HUES48 (cell line): ENCODE measurements at regions not wholly inside any gene's neighbourhood (a gene's known extent, or its start where the extent isn't known, plus 50 kb on each side); places are given as distances from the start of the nearest gene placed in this dataset.

Experiments used
- H3K27ac ChIP-seq: one replicate; pipeline ENCODE4 v1.7.0; 2013; ENCODE audit warnings: low read depth, low read length, inconsistent platforms
- H3K27me3 ChIP-seq: 2 replicates; pipeline ENCODE4 v1.6.1; 2013; ENCODE audit warnings: mild to moderate bottlenecking, low read length; ENCODE audit not compliant: control insufficient read depth, insufficient read depth
- H3K36me3 ChIP-seq: 2 replicates; pipeline ENCODE4 v1.6.1; 2013; ENCODE audit warnings: low read length; ENCODE audit not compliant: control insufficient read depth, insufficient read depth
- H3K4me1 ChIP-seq: 2 replicates; pipeline ENCODE4 v1.6.1; 2013; ENCODE audit warnings: mild to moderate bottlenecking, low read length; ENCODE audit not compliant: control insufficient read depth, insufficient read depth
- H3K4me3 ChIP-seq: 2 replicates; pipeline ENCODE4 v1.5.1; 2013; ENCODE audit warnings: mild to moderate bottlenecking, low read depth, low read length
- H3K9ac ChIP-seq: 2 replicates; pipeline ENCODE4 v1.6.1; 2013; ENCODE audit warnings: mild to moderate bottlenecking, low read depth, low read length, moderate library complexity
- H3K9me3 ChIP-seq: 2 replicates; pipeline ENCODE4 v1.6.1; 2013; ENCODE audit warnings: low read length; ENCODE audit not compliant: control insufficient read depth, insufficient read depth

DNA sequence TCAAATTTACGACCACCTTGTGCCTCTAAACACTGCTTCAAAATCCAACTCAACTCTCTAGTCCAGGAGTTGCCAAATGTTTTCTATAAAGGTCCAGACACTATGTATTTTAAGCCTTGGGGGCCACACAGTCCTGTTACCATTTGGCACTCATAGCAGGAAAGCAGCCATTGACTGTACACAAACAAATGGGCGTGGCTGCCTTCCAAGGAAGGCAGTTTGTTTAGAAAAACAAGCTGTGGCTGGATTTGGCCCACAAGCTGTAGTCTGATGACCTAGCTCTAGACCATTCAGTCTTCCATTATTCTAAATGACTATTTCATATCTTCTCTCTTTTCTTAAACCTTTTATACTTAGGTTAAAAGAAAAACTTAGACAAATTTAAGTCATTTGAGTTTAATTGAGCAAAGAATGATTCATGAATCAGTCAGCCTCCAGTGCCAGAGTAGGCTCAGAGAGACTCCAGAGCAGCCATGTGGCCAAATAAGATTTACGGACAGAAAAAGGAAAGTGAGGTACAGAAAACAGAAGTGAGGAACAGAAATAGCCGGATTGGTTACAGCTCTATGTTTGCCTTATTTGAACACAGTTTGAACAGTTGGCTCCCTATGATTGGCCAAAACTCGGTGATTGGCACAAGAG is 825.8 kb upstream of the LCORL start:
- H3K27ac ChIP-seq: no peak overlapping the region
- no peaks in the 10 kb centered on the region for H3K4me1 ChIP-seq
- H3K9ac ChIP-seq: no peak overlapping the region
- H3K9me3 ChIP-seq: peaks cover 10% of the 10 kb centered on the region
- H3K27me3 ChIP-seq: no peaks in the 10 kb centered on the region
- no peak overlapping the region for H3K4me3 ChIP-seq
- H3K36me3 ChIP-seq: no peaks in the 10 kb centered on the region

GRCh38 chr4:18846313-18846712 is 824.8 kb upstream of the LCORL start:
- no peak overlapping the region for H3K9ac ChIP-seq
- H3K4me3 ChIP-seq: no peak overlapping the region
- H3K36me3 ChIP-seq: no peaks in the 10 kb centered on the region
- no peaks in the 10 kb centered on the region for H3K4me1 ChIP-seq
- peaks cover 10% of the 10 kb centered on the region for H3K9me3 ChIP-seq
- no peak overlapping the region for H3K27ac ChIP-seq
- H3K27me3 ChIP-seq: no peaks in the 10 kb centered on the region

DNA sequence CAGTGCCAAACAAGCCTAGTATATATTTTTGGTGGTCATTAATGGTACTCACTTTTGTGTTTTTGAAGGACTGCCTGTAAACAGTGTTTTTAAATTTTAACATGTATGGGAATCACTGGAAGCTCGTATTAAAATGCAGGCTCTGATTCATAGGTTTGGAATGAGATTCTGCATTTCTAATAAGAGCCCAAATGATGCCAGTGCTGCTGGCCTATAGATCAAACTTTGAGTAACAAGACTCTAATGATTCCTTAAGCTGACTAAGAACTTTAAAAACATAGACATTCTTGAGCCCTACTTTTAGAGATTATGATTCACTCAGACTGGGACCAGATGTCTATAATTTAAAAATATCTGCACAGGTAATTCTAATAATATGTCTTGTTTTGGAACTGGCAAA is 823.2 kb upstream of the LCORL start:
- H3K4me3 ChIP-seq: no peak overlapping the region
- H3K36me3 ChIP-seq: no peaks in the 10 kb centered on the region
- no peak overlapping the region for H3K9ac ChIP-seq
- no peaks in the 10 kb centered on the region for H3K4me1 ChIP-seq
- H3K27ac ChIP-seq: no peak overlapping the region
- H3K27me3 ChIP-seq: no peaks in the 10 kb centered on the region
- H3K9me3 ChIP-seq: peaks cover 10% of the 10 kb centered on the region

GRCh38 chr4:18842431-18842830 is 820.9 kb upstream of the LCORL start:
- H3K36me3 ChIP-seq: no peaks in the 10 kb centered on the region
- H3K27ac ChIP-seq: no peak overlapping the region
- H3K9ac ChIP-seq: no peak overlapping the region
- no peaks in the 10 kb centered on the region for H3K4me1 ChIP-seq
- H3K9me3 ChIP-seq: peaks cover 10% of the 10 kb centered on the region
- H3K27me3 ChIP-seq: no peaks in the 10 kb centered on the region
- no peak overlapping the region for H3K4me3 ChIP-seq

GRCh38 chr4:18840481-18840880 is 818.9 kb upstream of the LCORL start:
- H3K36me3 ChIP-seq: no peaks in the 10 kb centered on the region
- peaks cover 10% of the 10 kb centered on the region for H3K9me3 ChIP-seq
- H3K9ac ChIP-seq: no peak overlapping the region
- no peaks in the 10 kb centered on the region for H3K4me1 ChIP-seq
- no peak overlapping the region for H3K27ac ChIP-seq
- H3K4me3 ChIP-seq: no peak overlapping the region
- H3K27me3 ChIP-seq: no peaks in the 10 kb centered on the region

GRCh38 chr4:18816228-18816895 is 794.8 kb upstream of the LCORL start:
- Histone ChIP-seq H3K9me3 (peaks cover 15% of the 10 kb centered on the region), H3K9ac (no peak overlapping the region), H3K36me3 (no peaks in the 10 kb centered on the region), H3K27me3 (no peaks in the 10 kb centered on the region), H3K4me3 (no peak overlapping the region), H3K27ac (no peak overlapping the region), H3K4me1 (no peaks in the 10 kb centered on the region)

DNA sequence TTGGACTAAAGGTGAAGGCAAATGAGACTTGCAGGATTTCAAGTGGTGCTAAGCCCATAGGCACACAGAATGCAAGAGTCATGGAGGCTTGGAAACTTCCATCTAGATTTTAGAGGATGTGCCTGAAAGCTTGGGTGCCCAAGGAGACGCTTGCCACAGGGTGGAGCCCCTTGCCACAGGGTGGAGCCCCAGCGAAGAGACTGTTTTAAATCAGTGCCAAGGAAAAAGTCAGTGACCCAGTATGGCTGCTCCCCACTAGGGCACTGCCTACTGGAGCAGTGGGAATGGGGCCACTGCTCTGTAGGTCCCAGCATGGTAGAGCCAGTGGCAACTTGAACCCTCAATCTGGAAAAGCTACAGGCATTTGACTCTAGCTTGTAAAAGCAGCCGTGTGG is 794.2 kb upstream of the LCORL start:
- Histone ChIP-seq H3K27ac (no peak overlapping the region), H3K4me3 (no peak overlapping the region)

GRCh38 chr4:18815081-18815778 is 793.7 kb upstream of the LCORL start:
- Histone ChIP-seq H3K27me3 (no peaks in the 10 kb centered on the region), H3K36me3 (no peaks in the 10 kb centered on the region), H3K9me3 (peaks cover 15% of the 10 kb centered on the region), H3K9ac (no peak overlapping the region), H3K27ac (no peak overlapping the region), H3K4me1 (no peaks in the 10 kb centered on the region), H3K4me3 (no peak overlapping the region)

More for the DNA sequence above, 794.2 kb upstream of the LCORL start:
- peaks cover 15% of the 10 kb centered on the region for H3K9me3 ChIP-seq
- H3K36me3 ChIP-seq: no peaks in the 10 kb centered on the region
- no peak overlapping the region for H3K9ac ChIP-seq
- H3K4me1 ChIP-seq: no peaks in the 10 kb centered on the region
- H3K27me3 ChIP-seq: no peaks in the 10 kb centered on the region

- no peak overlapping the region for H3K9ac ChIP-seq
- no peak overlapping the region for H3K4me3 ChIP-seq
- peaks cover 15% of the 10 kb centered on the region for H3K9me3 ChIP-seq
- no peaks in the 10 kb centered on the region for H3K27me3 ChIP-seq
- no peak overlapping the region for H3K27ac ChIP-seq
- no peaks in the 10 kb centered on the region for H3K4me1 ChIP-seq
- no peaks in the 10 kb centered on the region for H3K36me3 ChIP-seq
Observed at GRCh38 chr4:18813771-18814170, 792.2 kb upstream of the LCORL start.

GRCh38 chr4:18813055-18813454 is 791.5 kb upstream of the LCORL start:
- Histone ChIP-seq H3K9ac (no peak overlapping the region), H3K4me1 (no peaks in the 10 kb centered on the region), H3K36me3 (no peaks in the 10 kb centered on the region), H3K27me3 (no peaks in the 10 kb centered on the region), H3K27ac (no peak overlapping the region), H3K9me3 (peaks cover 15% of the 10 kb centered on the region), H3K4me3 (no peak overlapping the region)

DNA sequence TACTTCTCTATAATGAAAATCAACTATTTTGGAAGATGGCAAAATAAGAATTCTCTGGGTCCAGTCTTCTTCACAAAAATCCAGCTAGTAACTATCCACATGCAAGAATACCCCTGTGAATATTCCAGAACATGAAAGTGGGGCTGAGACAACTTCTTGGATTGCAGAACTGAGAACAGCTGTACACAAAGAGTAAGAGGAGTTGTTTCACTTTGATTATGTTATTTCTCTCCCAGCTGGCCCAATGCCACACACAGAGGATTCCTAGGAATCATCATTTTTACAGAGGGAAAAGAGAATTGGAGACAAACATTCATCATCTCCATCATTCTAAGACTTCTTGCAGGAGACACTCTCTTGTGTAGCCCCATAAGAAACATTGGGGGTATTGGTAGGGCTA is 782.2 kb upstream of the LCORL start:
- Histone ChIP-seq H3K4me1 (no peaks in the 10 kb centered on the region; the same call in 1 of the 2 replicates), H3K27ac (no peak overlapping the region), H3K4me3 (no peak overlapping the region), H3K27me3 (no peaks in the 10 kb centered on the region), H3K9ac (no peak overlapping the region), H3K36me3 (no peaks in the 10 kb centered on the region), H3K9me3 (no peaks in the 10 kb centered on the region)
